NOMO-1 treated with dmso at 0.1 percent for 144 hours (cell line): ENCODE measurements at regions not wholly inside any gene's neighbourhood (a gene's known extent, or its start where the extent isn't known, plus 50 kb on each side); places are given as distances from the start of the nearest gene placed in this dataset.
"Not testable (repeated sequence)": the region's sequence is repeated elsewhere in the genome, so short reads cannot be mapped to it uniquely, and the experiment has no call there.

Experiments used
- DNase-seq: peaks from one replicate; lab custom pipeline; 2025; ENCODE audit not compliant: unreplicated experiment; lab: John Stamatoyannopoulos, UW

GRCh38 chr1:241447031-241447644, 72.4 kb downstream of the FH start:
- no peak for DNase-seq

GRCh38 chr1:241444836-241445235, 74.7 kb downstream of the FH start:
- no peak for DNase-seq

DNA sequence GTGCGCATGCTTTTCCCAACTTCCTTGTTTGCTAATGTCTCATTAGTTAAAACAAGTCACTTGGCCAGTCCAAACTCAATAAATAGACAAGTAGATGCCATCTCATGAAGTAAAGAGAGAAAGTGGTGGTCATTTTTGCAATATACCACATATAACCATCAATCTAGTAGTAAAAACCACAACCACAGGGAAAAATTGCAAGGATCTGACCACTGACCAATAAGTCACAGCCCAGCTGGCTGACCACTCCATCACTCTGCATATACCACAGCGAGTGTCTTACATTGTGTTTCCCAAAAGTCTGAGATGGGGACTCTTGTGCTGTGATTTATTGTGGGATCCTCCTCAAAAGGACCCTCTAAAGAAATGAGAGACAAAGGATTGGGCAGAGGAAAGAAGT, 76.0 kb downstream of the FH start:
- DNase-seq = no peak

DNA sequence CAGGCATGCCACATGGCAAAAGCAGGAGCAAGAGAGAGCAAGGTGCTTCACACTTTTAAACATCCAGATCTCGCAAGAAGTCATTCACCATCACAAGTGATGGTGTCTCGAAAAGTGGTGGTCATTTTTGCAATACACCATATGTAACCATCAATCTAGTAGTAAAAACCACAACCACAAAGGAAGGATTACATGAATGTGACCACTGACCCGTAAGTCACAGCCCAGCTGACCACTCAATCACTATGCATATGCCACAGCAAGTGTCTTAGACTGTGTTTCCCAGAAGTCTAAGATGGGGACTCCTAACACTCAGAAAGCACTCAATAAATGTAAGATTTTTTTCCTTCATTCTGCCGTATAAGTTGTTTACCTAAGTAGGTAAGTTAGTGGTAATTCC, 76.9 kb downstream of the FH start:
- no peak for DNase-seq

DNA sequence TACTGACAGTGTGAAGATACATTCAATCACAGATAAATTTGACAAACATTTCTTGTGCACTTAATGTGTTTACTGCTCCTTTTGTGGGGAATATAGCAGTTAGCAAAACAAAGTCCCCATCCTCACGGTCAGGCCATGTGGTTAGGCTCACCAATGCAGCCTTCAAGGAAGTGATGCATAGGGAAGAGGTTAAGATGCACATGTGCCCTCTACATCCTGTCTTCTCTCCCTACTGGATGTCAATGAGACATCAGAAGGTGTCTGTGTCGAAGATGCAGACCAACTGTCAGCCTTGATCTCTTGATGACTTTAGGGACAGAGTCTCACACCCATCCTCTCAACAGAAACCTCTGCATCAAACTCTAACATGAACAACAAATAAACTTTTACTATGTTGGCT, 78.7 kb downstream of the FH start:
- DNase-seq = no peak

GRCh38 chr1:241438686-241439085, 80.9 kb downstream of the FH start:
- not testable (repeated sequence) for DNase-seq

- DNase-seq = no peak
These were observed 75.2 kb upstream of the RGS7 start for GRCh38 chr1:241432241-241432640.

- not testable (repeated sequence) for DNase-seq
These were observed 68.1 kb upstream of the RGS7 start for GRCh38 chr1:241425091-241425490.

GRCh38 chr1:241424480-241424971, 67.5 kb upstream of the RGS7 start:
- no peak for DNase-seq

GRCh38 chr1:241423541-241424479, 66.8 kb upstream of the RGS7 start:
- peak; percentile 5 for DNase-seq

DNA sequence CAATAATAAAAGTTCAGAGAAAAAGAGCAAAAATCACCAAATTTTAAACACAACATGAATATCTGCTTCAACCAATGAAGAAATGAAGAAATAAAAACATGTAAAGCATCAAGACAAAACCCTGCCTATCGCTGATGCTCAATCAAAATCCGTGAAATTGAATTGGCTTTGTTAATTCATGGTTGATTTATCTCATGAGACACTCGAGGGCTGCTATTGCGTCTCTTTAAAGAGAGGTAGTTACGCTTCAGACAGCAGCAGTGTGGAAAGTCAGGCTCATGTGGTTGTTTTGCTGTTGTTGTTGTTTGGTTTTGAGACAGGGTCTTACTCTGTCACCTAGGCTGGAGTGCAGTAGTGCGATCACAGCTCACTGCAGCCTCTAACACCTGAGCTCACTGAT, 65.5 kb upstream of the RGS7 start:
- DNase-seq = no peak

DNA sequence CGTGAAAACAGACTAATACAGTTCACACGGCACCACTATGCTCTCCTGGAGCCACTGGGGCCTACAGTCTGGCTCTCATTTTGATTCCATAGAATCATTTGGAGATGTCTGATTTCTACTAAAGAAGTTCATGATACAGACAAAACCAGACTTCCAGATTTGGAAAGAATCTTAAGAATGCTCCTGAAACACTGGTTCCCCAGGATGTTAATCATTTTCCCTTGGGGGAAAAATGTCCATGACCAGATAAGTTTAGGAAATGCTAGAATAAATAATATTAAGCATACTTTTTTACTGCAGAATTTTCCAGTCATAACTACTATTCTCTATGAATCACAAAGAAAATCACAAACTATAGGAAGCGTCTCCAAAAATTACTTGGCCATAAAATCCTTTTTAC, 63.0 kb upstream of the RGS7 start:
- DNase-seq = no peak

DNA sequence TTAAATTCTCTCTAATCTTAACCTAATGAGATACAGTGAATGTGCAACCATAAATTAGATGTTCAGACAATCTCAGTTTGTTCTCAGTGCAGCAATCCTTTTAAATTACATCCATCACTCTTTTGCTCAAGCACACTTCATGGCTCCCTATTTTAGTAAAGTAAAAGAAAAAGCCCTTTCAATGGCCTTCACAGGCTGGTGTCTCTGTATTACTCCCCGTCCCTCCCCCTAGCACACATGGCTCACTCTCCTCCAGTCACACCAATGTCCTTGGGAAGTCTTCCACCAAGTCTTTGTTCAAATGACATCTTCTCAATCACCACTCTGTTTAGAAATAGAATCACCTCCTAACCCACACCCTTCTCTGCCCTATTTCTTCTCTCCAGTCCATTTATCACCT, 60.3 kb upstream of the RGS7 start:
- DNase-seq = no peak

DNA sequence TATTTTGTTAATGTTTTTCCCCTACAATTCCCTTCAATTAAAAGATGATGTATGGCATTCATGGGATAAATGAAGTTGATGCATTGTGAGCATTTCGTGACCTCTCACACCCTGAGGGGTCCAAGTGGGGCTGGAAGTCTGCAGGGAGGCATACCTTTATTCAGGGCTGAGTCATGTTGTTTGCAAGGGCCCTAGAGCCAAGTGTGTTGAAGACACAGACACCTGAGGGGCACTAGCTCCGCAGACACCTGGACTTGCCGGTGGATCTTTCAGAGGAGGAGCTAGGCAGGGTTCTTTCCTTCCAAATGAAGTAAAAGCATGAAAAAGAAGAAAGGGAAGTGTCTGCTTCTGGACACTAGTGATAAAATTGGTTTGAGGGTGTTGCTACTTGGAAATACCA, 57.0 kb upstream of the RGS7 start:
- no peak for DNase-seq

DNA sequence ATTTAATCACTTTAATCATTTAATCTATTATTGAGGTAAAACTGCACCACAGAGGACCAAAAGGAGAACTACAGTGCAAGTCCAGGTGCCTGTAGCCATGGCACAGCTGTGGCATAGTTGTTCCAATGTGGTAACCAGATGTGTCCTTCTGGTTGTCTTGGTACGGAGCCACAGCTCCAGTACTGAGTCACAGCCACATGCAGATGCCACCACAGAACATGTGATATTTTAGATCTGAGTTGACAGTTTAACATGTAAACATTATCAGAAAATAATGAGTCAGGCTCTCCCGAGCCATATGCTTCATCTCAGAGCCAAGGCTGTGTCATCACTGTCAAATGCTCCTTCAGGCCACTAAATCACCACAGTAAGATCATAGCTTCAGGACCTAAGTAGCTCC, 56.4 kb upstream of the RGS7 start:
- DNase-seq = no peak

DNA sequence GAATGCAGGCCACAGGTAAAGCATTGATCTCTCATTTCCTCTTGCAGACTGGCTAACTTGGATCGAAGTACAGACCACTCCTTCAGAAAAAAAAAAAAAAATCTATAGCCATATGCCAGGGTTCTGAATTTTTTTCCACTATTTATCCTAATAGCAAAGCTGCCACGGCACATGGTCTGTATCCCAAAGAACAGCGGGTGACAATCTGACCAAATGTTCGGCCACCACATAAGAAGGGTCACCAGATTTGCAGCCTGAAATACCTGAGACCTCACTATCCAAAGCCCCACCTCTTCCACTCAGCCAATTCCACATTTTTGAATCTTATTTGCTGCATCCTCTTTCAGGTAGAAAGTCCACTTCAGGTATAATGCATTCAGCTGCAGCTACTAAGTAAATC, 55.6 kb upstream of the RGS7 start:
- DNase-seq = no peak

DNA sequence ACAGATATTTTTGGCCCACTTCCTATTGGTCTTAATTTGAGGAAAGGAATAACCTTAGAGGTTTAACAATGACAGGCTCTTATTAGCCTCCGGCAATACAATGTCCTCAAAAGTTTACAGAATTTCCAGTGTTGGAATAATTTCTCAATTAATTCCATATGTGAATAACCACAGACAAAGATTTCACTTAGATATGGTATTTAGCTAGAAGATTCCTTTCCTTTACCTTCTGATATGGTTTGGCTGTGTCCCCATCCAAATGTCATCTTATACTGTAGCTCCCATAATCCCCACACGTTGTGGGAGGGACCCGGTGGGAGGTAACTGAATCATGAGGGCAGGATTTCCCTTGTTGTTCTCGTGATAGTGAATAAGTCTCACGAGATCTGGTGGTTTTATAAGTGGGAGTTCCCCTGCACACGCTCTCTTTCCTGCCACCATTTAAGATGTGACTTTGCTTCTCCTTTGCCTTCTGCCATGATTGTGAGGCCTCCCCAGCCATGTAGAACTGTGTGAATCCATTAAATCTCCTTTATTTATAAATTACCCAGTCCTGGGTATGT, 54.9 kb upstream of the RGS7 start:
- DNase-seq = no peak

- no peak for DNase-seq
These were observed 54.2 kb upstream of the RGS7 start for GRCh38 chr1:241411056-241411775.

- no peak for DNase-seq
These were observed 51.2 kb upstream of the RGS7 start for GRCh38 chr1:241408170-241408569.
